Stimulated activated CD8-positive, alpha-beta memory T cell treated with anti-CD3 and anti-CD28 coated beads, Interleukin-12 subunit alpha, Interleukin-12 subunit beta, amount 100 ng/mL, for 24 hours (primary cell): ENCODE measurements at regions not wholly inside any gene's neighbourhood (a gene's known extent, or its start where the extent isn't known, plus 50 kb on each side); places are given as distances from the start of the nearest gene placed in this dataset.

ENCODE experiments used
- DNase-seq: peaks from one replicate; pipeline ENCODE4 v3.0.0-alpha.2; 2020; ENCODE audit errors: extremely low read depth

DNA sequence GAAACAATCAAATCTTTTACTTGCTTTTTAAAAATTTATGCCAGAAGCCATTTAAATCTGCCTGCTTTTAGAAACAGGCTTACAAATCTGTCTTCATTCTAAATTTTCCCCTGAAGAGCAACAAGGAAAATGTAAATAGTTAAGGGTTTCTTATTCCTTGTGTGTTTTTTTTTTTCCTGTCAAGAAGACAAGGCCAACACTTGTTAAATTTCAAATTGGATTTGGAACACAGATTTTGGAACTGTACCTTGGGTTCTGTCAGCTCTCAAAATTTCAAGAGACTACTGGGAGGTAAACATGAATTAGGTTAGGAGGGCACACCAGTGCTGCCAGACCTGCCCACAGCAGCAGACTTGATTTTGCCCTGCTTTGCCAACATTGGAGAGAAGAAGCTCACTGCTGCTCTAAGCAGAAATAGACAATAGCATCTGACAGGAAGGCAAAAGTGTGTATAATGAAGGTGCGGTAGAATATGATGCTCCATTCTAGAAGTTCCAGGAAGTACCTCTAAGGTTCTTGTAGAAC, 121.7 kb downstream of the NHLRC3 start:
- DNase-seq, result no peak

DNA sequence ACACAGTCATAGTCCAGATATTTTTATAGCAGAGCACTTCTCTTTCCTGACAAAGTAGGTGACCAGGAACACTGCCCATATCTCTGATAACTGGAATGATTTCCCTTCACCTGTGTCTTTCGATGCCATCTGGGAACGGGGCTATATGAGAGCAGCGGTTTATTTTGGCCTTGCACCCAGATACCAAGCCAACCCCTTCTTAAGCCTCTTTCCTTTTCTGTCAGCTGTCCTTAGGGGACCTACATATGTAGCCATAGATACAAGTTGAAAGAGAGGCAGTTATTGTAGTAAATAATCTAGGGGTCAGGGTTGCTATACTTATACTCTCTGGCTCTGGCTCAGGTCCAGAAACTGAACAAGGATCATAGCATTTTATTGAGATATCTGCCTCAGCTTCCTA, 128.8 kb downstream of the NHLRC3 start:
- DNase-seq, result no peak

DNA sequence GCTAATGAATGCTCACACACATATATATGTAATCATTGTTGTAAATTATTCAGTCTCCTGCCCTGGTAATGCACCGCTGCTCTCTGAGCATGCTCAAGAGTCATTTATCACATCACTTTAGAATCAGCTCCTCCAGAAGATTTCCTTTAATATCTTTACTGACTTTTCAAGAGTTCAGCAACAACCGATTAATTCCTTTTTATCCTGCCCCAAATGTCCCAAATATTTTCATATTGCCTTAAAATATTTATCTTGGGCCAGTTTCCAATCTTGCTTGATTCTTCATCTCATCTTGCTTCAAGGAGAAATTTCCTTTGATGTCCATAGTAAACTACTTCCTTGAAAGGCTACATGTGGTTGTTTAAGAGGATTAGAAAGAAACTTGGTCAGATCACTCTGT, 132.5 kb downstream of the NHLRC3 start:
- DNase-seq, result no peak

DNA sequence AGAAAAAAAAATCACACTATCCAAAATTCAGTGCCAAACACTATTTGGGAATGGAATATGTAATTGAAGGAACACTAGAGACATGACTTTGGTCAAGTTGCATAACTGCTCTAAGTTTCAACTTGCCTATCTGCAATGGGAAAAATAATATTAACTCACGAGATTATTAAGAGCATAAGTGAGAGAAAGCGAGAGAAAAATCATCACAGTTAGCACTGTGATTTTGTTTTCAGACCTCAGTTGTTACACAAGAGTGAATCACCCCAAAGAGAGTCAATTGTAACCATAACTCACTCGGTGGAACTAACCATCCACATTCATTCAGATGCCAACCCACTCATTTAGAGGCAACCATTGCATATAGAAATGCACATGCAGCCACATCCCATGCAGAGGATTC, 147.1 kb downstream of the NHLRC3 start:
- no peak for DNase-seq

DNA sequence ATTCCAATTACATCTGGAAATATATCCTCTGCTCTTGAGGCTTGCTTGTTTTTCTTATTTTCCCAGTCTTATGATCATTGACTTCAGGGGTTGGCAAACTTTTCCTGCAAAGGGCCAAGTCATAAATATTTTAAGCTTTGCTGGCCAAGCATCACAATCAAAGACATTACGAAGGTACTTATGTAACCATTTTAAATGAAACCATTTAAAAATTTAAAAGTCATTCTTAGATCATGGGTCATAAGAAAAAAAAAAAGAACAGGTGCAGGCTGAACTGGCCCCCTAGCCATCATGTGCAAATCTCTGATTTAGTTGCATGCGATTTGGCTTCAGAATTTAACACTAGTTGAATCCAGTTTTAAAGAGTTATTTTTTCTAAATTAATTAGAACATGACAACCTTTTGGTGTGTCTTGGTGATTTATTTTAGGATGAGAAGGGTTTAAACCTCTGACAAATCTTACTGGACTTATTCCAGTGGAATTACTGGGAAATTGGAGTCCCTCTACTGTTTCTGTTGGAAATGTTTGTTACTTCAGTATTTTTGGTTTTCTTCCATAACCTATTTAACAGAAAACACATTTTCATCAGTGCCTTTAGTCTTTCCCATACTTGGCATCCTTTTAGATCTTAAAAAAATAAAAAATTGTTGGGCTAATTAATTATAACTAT, 148.1 kb downstream of the NHLRC3 start:
- DNase-seq, result no peak

DNA sequence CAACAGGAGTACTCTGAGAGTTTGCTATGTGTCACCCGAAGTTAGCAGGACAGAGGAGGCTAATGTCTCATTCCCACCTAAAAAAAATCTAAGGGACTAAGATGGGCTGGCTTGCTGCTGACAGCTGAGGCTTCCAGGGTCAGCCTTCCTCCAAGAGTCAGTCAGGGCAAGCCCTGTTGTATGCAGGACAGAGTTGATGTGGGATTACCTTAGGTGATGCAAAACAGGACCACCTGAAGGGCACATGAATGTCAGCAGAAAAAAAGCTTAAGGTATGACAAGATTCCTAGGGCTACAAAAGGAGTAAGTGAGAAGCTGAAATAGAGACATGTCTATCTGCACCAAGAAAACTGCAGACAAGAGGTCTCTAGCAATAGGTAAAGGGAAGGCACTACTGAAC, 151.5 kb downstream of the NHLRC3 start:
- DNase-seq, result no peak

DNA sequence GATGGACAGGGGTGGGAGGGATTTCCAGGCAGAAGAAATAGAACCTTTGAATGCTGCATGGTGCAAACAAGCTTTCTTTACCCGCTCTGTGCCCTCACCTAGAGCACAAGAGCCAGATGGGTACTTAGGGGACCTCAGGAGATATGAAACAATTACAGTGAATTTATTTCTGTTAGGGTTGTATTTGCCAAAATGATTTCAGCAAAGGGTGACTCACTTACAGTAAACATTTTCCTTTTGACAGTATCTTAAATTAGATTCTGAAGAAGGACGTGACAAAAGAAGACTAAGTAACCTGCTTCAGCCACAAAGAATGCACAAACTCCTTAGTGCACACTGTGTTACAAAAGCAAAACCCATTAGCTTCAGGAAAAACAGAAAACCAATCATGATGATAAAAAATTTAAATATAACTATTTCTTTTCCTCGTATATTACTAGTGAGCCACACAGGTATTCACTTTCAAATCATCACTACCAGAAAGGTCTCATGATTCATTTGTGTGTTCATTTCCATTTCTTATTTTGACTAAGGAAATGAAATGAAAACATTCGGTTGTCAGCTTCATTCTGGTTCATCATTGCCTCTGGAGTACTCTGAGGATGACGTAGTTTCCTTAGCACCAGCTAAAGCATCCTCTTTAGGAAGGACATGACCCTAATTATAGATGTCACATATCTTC, 158.8 kb downstream of the NHLRC3 start:
- no peak for DNase-seq

DNA sequence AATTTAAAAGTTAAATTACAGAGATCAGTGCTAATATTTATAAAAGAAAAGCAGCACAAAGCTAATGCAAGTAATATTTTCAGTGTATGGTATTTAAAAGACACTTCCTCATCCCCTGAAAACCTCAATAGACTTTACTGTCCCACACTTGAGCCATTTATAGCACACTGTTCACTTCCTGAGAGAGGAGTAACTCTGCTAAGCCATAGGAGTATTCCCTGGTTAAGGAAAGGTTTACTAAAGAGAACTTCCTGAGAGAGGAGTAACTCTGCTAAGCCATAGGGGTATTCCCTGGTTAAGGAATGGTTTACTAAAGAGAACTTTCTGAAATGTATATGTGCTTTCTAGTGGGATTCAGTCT, 159.4 kb downstream of the NHLRC3 start:
- no peak for DNase-seq

DNA sequence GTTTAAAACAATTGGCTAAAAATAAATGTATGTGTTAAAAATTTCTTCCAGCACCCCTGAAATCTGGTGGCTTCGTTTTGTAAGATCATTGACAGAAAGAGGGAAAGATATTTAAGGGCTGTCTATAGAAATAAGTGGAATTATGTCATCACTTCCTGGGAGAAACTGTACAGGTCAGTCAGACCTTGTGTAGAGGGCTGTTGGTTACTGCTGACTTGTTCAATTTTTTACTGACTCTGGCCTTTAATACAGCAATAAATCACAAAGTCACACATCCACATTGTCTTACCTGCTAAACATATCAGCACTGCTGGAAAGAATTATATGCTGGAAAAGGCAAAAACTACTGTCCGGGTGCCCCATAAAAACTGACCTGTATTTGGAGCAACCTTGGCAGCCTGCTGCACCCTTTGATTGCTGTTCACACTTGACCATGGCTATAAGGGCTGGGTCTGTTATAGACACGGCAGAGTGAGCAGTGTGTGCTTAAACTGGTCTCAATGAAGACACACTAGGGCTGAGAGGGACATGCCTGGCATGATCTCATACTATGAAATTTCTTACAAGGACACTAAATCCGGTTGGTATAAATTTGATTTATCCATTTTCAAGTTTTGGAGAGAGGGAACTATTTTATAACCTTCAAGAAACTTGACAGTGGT, 162.1 kb downstream of the NHLRC3 start:
- no peak for DNase-seq

DNA sequence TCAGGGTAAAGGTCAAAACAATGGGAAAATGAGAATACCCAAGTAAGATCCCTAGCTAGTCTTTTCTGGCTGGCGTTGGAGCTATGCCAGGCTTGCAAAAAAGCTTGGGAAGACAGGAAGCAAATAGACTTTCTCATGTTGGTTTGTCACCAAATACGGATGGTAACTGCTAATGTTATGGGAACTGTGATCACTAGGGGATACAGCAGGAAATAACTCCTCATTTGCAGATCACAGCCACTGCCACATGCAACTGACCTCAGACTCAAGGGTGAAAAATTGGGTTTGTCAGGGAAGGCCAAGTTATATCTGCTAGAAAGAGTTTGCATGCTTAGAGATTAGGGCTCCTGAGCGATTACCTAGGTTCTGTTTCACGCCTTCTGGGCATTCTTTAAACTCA, 162.9 kb downstream of the NHLRC3 start:
- DNase-seq, result no peak

DNA sequence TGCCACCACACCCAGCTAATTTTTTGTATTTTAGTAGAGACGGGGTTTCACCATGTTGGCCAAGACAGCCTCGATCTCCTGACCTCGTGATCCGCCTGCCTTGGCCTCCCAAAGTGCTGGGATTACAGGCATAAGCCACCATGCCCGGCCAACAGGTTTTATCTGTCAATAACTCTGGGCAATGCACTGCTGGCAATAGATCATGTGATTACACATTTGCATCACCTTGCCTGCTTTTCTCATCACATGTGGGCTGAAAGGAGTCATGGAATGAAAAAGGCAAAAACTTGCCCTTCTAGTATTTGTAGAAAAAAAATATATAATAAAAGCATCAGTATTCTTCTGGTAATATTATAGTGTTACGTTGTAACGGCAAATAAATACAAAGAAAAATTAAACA, 164.5 kb downstream of the NHLRC3 start:
- no peak for DNase-seq

DNA sequence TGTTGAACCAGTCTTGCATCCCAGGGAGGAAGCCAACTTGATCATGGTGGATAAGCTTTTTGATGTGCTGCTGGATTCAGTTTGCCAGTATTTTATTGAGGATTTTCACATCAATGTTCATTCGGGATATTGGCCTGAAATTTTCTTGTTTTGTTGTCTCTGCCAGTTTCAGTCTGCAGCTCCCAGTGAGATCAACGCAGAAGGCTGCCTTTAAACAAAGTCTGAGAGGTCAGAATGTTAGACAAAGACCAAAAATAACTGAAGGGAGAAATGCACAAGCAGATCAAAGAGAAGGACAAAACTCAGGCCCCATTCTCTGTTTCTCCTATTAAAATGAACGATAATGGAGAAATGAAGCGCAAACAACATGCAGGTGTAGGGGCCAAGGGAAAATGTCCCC, 170.4 kb downstream of the NHLRC3 start:
- DNase-seq, result no peak

DNA sequence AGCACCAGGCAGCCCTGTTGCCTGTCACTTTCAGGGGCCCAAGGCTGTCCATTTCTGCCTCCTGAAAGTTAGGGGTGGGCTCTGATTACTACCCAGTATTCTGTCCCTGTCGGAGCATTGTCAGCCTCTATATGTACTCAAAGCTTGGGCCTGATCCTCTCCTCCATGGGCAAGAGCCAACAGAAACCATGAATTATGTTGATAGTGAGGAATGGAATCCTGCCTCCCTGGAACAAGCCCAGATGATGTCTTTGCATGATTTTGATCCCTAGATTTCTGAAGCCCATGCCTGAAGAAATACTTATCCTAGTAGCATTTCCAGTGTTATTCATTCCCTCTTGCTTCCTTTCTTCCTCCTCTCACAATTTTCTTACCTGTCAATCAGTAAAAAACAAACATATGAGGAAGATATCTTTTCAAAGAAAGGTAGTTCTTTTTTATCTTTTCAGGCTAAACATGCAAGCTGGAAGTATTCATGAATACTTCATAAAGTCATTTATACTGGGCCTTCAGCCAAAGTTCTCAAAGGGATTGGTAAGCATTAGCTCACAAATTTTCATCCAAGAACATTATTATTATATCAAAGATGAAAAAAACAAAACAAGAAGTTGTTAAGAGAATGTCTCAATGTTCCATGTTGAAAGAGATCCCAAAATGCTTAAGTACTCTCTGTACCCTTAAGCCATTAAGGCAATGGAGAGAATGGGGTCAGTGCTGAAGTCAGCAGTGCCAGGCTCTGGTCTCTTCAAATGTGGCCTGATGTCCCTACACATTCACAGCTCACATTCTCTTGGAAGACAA, 171.7 kb downstream of the NHLRC3 start:
- DNase-seq, result no peak

DNA sequence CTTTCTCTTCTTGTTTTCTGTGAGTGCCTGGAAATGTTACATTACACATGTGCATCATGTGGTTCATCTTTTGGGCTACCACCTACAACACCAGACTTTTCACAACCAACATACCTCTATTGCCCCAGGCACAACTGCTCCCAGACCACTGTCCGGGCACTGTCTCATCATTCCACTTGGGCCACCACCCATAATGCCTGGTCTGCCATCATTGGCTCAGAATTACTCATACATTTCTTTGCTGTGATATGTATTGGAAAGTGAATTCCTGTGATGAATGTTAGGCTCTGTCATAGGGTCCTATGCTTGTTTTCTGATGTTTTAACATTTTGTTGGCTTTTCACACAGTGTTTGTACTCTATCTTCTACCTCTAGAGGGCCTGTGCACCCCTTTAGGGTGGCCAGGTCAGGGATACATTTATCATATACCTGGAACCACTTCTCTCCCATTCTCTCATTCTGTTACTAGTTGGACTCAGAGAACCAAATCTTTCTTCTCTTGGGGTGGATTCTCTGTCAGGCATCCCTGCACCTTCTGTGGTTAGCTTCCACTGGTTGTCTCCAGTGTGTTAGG, 172.8 kb downstream of the NHLRC3 start:
- DNase-seq, result no peak

DNA sequence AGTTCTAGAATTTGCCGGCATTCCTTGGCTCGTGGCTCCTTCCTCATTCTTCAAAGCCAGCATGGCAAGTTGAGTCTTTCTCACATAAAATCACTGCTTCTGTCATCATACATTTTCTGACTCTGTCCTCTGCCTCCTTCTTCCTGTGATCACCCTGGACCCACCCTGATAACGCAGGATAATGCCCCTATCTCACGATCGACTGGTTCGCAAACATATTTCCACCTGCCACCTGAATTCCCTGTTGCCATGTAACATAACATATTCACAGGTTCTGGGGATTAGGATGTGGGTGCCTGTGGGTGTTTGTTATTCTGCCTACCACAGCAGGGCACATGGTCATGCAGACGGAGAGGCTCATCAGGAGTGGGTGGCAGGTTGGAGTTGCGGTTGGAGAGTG, 177.7 kb downstream of the NHLRC3 start:
- DNase-seq, result no peak

DNA sequence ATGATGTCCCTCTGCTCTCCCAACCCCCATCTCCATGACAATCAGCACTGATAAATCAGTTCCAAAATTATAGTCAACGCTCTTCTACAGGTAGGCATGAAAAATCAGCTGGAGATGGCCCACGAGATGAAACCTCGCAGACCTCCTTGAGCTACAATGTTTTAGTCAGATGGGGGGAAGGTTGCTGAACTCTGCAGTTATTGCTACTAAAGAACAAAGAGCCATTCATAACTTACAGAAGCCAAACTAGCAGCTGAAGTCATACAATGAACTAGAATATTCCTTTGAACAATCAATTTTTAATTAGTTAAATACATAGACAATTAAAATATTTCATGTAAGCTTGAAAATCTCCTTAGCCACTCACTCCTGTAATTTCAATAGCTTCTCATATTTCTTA, 179.2 kb downstream of the NHLRC3 start:
- DNase-seq, result no peak

DNA sequence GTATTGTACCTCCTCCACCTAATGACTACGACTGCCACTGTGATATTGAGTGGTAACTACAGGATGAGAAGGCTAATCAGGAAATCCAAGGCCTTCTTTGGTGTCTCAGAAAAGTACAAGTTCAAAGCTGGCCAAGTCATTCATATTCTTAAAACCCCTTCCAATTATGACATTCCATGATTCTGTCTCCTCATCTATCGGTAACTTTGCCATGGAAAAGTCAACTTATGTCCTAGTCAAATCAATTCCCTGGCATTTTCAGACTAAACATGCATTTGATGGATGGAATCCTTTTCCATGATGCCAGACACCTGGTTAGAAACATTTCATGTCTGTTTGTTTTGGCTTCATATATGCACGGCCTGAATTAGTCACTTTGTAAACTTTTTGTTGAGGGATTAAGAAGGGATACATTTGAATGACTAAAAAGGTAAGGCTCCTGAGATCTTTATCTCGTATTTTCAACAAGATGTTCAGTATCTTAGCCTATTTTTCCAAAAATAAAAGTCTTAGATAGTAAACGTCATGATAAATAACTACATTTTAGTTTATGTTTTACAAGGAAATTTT, 186.5 kb downstream of the NHLRC3 start:
- DNase-seq, result no peak

DNA sequence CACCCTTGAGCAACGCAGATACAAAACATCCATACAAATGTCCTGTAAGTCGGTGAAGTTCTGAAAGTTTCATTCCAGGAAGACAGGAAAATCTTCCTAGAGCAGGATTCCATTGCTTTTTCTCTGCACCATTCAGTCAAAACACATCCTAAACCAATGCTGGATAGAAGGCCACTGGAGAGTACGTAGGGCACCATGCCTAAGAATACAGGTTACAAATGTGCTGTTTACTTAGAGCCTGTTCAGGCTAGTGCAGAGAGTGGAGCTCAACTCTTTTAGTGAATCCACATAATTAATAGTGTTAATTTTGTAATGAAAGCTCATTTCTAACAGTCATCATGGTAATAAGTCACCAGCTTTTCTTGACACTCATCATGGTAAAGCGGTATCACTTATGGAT, 187.6 kb downstream of the NHLRC3 start:
- no peak for DNase-seq

DNA sequence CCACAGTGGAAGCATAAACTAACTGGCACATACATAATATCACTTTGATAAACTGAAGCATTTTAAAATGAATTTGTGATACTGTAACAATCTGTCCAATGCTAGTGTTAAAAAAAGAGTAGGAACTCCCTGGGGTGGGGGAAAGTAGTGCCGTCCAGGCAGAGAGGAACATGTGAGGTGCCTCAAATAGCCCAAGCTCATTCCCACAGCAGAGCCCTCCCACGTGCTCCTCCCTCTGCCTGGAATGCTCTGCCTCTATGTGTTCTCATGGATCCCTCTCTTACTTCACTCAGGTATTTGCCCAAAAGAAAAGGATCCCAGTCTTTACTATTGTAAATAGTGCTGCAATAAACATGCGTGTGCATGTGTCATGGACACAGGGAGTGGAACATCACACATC, 188.1 kb downstream of the NHLRC3 start:
- no peak for DNase-seq

DNA sequence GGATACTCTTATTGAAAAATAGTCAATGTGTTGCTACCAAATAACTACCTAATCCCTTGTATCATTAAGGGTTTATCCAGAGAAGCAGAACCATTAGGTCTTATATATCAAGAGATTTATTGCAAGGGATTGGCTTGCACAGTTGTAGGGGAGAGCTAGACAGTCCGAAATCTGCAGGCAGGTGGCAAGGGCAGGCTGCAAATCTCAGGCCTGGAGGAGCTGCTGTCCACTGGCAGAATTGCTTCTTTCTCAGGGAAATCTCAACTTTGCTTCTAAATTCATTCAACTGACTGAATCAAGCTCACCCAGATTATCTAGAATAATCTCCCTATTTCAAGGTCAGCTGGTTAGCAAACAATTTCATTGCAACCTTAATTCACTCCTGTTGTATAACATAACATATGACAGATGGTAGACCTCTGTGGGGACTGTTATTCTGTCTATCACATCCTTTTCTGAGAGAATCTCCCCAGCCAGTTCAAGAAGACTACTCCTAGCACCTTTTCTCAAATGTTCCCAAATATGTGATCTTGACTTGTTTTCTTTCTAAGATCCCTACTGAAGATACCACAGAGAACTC, 194.2 kb downstream of the NHLRC3 start:
- DNase-seq, result no peak

DNA sequence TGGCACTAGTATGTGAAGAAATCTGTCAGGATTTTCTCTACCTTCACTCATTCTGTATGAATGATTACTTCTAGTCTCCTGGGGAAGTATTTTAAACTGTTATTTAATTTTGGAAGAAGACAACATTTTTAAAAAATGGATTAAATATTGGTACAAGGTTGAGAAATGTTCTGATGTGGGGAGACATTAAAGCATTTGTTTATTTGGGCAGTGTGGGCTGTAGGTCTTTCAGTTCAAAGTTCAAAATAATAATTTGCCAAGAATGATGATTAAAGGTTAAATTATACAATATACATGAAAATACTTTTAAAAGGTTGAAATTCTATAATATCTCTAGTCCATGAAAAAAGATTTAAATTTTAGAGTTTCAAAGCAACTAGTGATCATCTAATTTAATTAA, 194.7 kb downstream of the NHLRC3 start:
- no peak for DNase-seq
